Neural progenitor cell (in vitro differentiated cells): ENCODE measurements at regions not wholly inside any gene's neighbourhood (a gene's known extent, or its start where the extent isn't known, plus 50 kb on each side); places are given as distances from the start of the nearest gene placed in this dataset.

Experiments used
- EZH2 ChIP-seq: fragments of 200-600 bp; sonication (generic); IDR thresholded peaks from 2 replicates; pipeline ENCODE4 v1.6.1; 2017; ENCODE audit warnings: antibody characterized with exemption, mild to moderate bottlenecking, moderate library complexity
- EZH2phosphoT487 ChIP-seq: fragments of 200-600 bp; sonication (generic); IDR thresholded peaks from 2 replicates; pipeline ENCODE4 v1.6.1; 2017; ENCODE audit warnings: antibody characterized with exemption
- TF ChIP-seq, protein P1 (sequence below): fragments of 200-600 bp; sonication (generic); IDR thresholded peaks from 2 replicates; pipeline ENCODE4 v1.5.1; 2017; ENCODE audit warnings: antibody characterized with exemption, mild to moderate bottlenecking

DNA sequence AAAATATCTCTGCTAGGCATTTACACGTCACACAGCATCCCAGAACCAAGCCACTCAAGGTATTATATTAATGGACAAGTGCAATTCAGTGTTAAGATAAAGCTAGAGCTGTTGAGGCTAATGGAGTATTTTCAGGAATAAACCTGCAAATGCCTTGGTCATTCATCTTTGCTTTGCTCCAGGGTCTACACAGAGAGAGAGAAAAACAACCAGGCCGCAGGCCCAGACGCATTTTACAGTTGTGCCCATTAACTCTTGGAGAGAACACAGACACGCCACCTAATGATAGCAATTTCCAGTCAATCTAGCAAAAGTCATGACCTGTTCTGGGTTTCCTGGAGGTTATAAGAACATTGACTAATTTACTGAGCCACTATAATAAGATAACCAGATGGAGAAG is 829.3 kb downstream of the LRRTM4 start:
- TF ChIP-seq EZH2, result no peak
- TF ChIP-seq, protein P1, sequence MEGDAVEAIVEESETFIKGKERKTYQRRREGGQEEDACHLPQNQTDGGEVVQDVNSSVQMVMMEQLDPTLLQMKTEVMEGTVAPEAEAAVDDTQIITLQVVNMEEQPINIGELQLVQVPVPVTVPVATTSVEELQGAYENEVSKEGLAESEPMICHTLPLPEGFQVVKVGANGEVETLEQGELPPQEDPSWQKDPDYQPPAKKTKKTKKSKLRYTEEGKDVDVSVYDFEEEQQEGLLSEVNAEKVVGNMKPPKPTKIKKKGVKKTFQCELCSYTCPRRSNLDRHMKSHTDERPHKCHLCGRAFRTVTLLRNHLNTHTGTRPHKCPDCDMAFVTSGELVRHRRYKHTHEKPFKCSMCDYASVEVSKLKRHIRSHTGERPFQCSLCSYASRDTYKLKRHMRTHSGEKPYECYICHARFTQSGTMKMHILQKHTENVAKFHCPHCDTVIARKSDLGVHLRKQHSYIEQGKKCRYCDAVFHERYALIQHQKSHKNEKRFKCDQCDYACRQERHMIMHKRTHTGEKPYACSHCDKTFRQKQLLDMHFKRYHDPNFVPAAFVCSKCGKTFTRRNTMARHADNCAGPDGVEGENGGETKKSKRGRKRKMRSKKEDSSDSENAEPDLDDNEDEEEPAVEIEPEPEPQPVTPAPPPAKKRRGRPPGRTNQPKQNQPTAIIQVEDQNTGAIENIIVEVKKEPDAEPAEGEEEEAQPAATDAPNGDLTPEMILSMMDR, result no peak
- TF ChIP-seq EZH2phosphoT487, result no peak
